ENCODE measurements at regions not wholly inside any gene's neighbourhood (a gene's known extent, or its start where the extent isn't known, plus 50 kb on each side); places are given as distances from the start of the nearest gene placed in this dataset.

DNA sequence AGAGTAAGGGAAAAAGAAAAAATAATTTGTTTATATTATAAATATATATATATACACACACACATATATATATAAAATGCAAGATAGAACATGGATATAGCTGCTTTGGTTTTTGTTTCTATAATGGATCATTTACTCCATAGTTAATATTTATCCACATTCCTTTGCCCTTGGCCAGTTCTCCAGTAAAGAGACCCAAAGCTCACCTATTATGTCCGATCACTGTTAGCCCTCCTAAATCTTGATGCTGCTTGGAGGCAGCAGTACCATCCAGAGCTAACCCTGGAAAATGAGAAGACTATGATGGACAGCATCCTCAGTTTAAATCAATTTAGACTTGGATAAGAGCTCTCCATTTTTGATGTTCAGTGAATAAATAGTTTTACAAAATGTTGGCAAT, 407.7 kb downstream of the PLPP3 start:
- BruUV-seq (replicated peaks), result no TSS peak
- Histone ChIP-seq H3K79me2 (ENCODE audit: control insufficient read depth, insufficient read depth, low read length) (no peaks in the 10 kb centered on the region), H2AFZ (ENCODE audit: control insufficient read depth, low read depth, low read length) (no peak overlapping the region), H3K4me1 (ENCODE audit: control insufficient read depth, insufficient read depth, low read length) (no peaks in the 10 kb centered on the region), H3K9ac (ENCODE audit: control insufficient read depth, insufficient read depth, low read length) (no peak overlapping the region), H3K27me3 (replicated peaks in 1 of 2; ENCODE audit: control insufficient read depth in 2 of 2, insufficient read depth in 2 of 2, low read length in 1 of 2) (no peaks in the 10 kb centered on the region; a peak in 1 of 4 replicates), H3K9me3 (replicated peaks; ENCODE audit: control insufficient read depth, insufficient read depth, low read length) (no peaks in the 10 kb centered on the region; the same call in 2 of the 3 replicates), H4K20me1 (ENCODE audit: control insufficient read depth, insufficient read depth) (no peaks in the 10 kb centered on the region), H3K36me3 (ENCODE audit: control insufficient read depth in 2 of 2, insufficient read depth in 2 of 2, low read length in 1 of 2) (no peaks in the 10 kb centered on the region), H3K27ac (ENCODE audit: control insufficient read depth, insufficient read depth) (no peak overlapping the region), H3K4me3 (no peak overlapping the region), H3K4me2 (ENCODE audit: control insufficient read depth, insufficient read depth) (no peak overlapping the region)
- in situ Hi-C loops (cut with MboI), result no loop called here
- intact Hi-C loops (cut with micrococcal nuclease; ENCODE audit: unreplicated experiment), result no loop called here
- ChIA-PET SMC1A (ENCODE audit: uncharacterized antibody, unreplicated experiment) (interaction anchor here (0.9 to 4.0 kb wide), 14 partner anchors 8 to 695 kb away, joined by 3 to 28 read pairs (median 5); partner anchors contain the start of gene PLPP3), RAD21 (ENCODE audit: unreplicated experiment) (interaction anchor here (1.1 to 3.2 kb wide), 4 partner anchors 12 to 158 kb away, joined by 4 to 16 read pairs (median 7); no protein-coding TSS in a partner anchor), CTCF (interaction anchor here (0.5 to 1.6 kb wide), 5 partner anchors 9 to 405 kb away, joined by 3 to 6 read pairs (median 3); no protein-coding TSS in a partner anchor), POLR2A (interaction anchor here (1.1 kb wide), 1 partner anchor 9 kb away, joined by 3 read pairs; no protein-coding TSS in a partner anchor)
- no peak for ATAC-seq
- no peak for DNase-seq (ENCODE audit: low read depth, low spot score)
- WGBS (ENCODE audit: insufficient coverage, insufficient replicate concordance, low lambda C conversion rate, missing lambda C conversion rate), result 0% methylated on average over 1 of the region's 1 CpG
- TF ChIP-seq, protein P1, sequence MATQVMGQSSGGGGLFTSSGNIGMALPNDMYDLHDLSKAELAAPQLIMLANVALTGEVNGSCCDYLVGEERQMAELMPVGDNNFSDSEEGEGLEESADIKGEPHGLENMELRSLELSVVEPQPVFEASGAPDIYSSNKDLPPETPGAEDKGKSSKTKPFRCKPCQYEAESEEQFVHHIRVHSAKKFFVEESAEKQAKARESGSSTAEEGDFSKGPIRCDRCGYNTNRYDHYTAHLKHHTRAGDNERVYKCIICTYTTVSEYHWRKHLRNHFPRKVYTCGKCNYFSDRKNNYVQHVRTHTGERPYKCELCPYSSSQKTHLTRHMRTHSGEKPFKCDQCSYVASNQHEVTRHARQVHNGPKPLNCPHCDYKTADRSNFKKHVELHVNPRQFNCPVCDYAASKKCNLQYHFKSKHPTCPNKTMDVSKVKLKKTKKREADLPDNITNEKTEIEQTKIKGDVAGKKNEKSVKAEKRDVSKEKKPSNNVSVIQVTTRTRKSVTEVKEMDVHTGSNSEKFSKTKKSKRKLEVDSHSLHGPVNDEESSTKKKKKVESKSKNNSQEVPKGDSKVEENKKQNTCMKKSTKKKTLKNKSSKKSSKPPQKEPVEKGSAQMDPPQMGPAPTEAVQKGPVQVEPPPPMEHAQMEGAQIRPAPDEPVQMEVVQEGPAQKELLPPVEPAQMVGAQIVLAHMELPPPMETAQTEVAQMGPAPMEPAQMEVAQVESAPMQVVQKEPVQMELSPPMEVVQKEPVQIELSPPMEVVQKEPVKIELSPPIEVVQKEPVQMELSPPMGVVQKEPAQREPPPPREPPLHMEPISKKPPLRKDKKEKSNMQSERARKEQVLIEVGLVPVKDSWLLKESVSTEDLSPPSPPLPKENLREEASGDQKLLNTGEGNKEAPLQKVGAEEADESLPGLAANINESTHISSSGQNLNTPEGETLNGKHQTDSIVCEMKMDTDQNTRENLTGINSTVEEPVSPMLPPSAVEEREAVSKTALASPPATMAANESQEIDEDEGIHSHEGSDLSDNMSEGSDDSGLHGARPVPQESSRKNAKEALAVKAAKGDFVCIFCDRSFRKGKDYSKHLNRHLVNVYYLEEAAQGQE (IDR thresholded peaks at IDR 0.05; ENCODE audit: low read depth, low read length), result no peak
- TF ChIP-seq, protein P2, sequence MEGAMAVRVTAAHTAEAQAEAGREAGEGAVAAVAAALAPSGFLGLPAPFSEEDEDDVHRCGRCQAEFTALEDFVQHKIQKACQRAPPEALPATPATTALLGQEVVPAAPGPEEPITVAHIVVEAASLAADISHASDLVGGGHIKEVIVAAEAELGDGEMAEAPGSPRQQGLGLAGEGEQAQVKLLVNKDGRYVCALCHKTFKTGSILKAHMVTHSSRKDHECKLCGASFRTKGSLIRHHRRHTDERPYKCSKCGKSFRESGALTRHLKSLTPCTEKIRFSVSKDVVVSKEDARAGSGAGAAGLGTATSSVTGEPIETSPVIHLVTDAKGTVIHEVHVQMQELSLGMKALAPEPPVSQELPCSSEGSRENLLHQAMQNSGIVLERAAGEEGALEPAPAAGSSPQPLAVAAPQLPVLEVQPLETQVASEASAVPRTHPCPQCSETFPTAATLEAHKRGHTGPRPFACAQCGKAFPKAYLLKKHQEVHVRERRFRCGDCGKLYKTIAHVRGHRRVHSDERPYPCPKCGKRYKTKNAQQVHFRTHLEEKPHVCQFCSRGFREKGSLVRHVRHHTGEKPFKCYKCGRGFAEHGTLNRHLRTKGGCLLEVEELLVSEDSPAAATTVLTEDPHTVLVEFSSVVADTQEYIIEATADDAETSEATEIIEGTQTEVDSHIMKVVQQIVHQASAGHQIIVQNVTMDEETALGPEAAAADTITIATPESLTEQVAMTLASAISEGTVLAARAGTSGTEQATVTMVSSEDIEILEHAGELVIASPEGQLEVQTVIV (IDR thresholded peaks at IDR 0.05; ENCODE audit: borderline replicate concordance, partially characterized antibody), result no peak
- no peak for TF ChIP-seq EP300 (IDR thresholded peaks at IDR 0.05; ENCODE audit: borderline replicate concordance in 1 of 2, control insufficient read depth in 1 of 2, low read depth in 2 of 2, low read length in 2 of 2)
- TF ChIP-seq, protein P3, sequence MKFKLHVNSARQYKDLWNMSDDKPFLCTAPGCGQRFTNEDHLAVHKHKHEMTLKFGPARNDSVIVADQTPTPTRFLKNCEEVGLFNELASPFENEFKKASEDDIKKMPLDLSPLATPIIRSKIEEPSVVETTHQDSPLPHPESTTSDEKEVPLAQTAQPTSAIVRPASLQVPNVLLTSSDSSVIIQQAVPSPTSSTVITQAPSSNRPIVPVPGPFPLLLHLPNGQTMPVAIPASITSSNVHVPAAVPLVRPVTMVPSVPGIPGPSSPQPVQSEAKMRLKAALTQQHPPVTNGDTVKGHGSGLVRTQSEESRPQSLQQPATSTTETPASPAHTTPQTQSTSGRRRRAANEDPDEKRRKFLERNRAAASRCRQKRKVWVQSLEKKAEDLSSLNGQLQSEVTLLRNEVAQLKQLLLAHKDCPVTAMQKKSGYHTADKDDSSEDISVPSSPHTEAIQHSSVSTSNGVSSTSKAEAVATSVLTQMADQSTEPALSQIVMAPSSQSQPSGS (IDR thresholded peaks at IDR 0.05; ENCODE audit: low read length), result no peak
- FAIRE-seq, result no peak
